Thoracic aorta (tissue), 2 donors: ENCODE measurements at regions not wholly inside any gene's neighbourhood (a gene's known extent, or its start where the extent isn't known, plus 50 kb on each side); places are given as distances from the start of the nearest gene placed in this dataset.
"Not testable (repeated sequence)": the region's sequence is repeated elsewhere in the genome, so short reads cannot be mapped to it uniquely, and the experiment has no call there.

Experiments used
- ATAC-seq: fragments of 150-250 bp; one replicate; pipeline ENCODE4 v1.8.0; 2017; ENCODE audit warnings: low read depth; ENCODE audit not compliant: insufficient number of reproducible peaks, low FRiP score
- DNase-seq: peaks from one replicate; pipeline ENCODE4 v3.0.0-alpha.2; 2020; ENCODE audit warnings: low spot score
- H3K27ac ChIP-seq, 2 donors: fragments of 200-600 bp; sonication (generic); 1 replicate in 1 of 2; 2 replicates in 1 of 2; pipeline ENCODE4 v1.5.1; 2016; ENCODE audit warnings: mild to moderate bottlenecking in 2 of 2, moderate library complexity in 2 of 2
- H3K27me3 ChIP-seq: fragments of 200-600 bp; sonication (generic); replicated peaks from 2 replicates; pipeline ENCODE4 v1.6.0; 2016; ENCODE audit warnings: mild to moderate bottlenecking; ENCODE audit not compliant: insufficient read depth
- H3K36me3 ChIP-seq: fragments of 200-600 bp; sonication (generic); one replicate; pipeline ENCODE4 v1.5.1; 2016
- H3K4me1 ChIP-seq, 2 donors: fragments of 200-600 bp; sonication (generic); 1 replicate in 1 of 2; 2 replicates in 1 of 2; pipeline versions ENCODE4 v1.5.1 to v1.6.0; 2016; ENCODE audit warnings: low read depth in 2 of 2, mild to moderate bottlenecking in 1 of 2; ENCODE audit not compliant: control insufficient read depth in 1 of 2
- H3K4me3 ChIP-seq: fragments of 200-600 bp; sonication (generic); 2 replicates; pipeline ENCODE4 v1.5.1; 2016; ENCODE audit warnings: mild to moderate bottlenecking
- H3K9me3 ChIP-seq: fragments of 200-600 bp; sonication (generic); 2 replicates; pipeline ENCODE4 v1.5.1; 2016
- CTCF ChIP-seq: fragments of 200-600 bp; sonication (generic); IDR thresholded peaks from one replicate; pipeline ENCODE4 v1.5.1; 2019; ENCODE audit warnings: antibody characterized with exemption

DNA sequence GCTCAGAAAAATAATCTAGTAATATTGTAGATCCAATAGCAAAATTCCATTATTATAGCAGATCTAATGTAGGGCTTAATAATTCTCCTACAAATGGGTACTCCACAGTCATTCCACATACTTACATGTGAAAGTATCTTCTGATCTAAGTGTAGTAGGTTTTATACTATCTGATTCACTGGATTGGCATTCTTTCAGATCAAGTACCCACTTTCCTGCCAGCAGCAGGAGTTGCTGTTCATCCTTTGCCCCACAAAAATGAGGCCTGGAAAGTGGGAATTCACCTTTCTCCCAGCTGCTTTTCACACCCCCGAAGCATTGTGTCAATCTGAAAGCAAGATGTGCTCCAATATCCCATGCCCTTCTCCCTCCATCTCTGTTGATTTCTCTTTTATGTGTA lies 77.1 kb upstream of the RXFP1 start:
- Histone ChIP-seq H3K9me3 (no peaks in the 10 kb centered on the region), H3K4me1 (no peaks in the 10 kb centered on the region), H3K27ac (no peak overlapping the region), H3K36me3 (no peaks in the 10 kb centered on the region), H3K27me3 (no peaks in the 10 kb centered on the region), H3K4me3 (no peak overlapping the region)
- no peak for TF ChIP-seq CTCF
- no peak for DNase-seq
- no peak for ATAC-seq

- ATAC-seq (no peak), DNase-seq (no peak)
- no peaks in the 10 kb centered on the region for H3K27me3 ChIP-seq
- no peaks in the 10 kb centered on the region for H3K36me3 ChIP-seq
- H3K4me3 ChIP-seq = no peak overlapping the region
- no peak overlapping the region for H3K27ac ChIP-seq
- TF ChIP-seq CTCF = no peak
- no peaks in the 10 kb centered on the region for H3K4me1 ChIP-seq
- H3K9me3 ChIP-seq = no peaks in the 10 kb centered on the region
These were observed 75.6 kb upstream of the RXFP1 start for GRCh38 chr4:158446106-158446505.

- no peak overlapping the region for H3K4me3 ChIP-seq
- no peak for DNase-seq
- no peaks in the 10 kb centered on the region for H3K9me3 ChIP-seq
- ATAC-seq = no peak
- H3K27me3 ChIP-seq = no peaks in the 10 kb centered on the region
- no peaks in the 10 kb centered on the region for H3K36me3 ChIP-seq
- H3K27ac ChIP-seq = no peak overlapping the region
- no peaks in the 10 kb centered on the region for H3K4me1 ChIP-seq
- TF ChIP-seq CTCF = no peak
These were observed 70.9 kb upstream of the RXFP1 start for GRCh38 chr4:158450741-158451140.

- H3K9me3 ChIP-seq, ATAC-seq, H3K4me3 ChIP-seq, DNase-seq, H3K36me3 ChIP-seq, H3K27ac ChIP-seq, H3K27me3 ChIP-seq, H3K4me1 ChIP-seq: not testable (repeated sequence)
These were observed 69.6 kb upstream of the RXFP1 start for GRCh38 chr4:158452116-158452515.

GRCh38 chr4:158458271-158458895 lies 63.3 kb upstream of the RXFP1 start:
- no peaks in the 10 kb centered on the region for H3K36me3 ChIP-seq
- H3K9me3 ChIP-seq = no peaks in the 10 kb centered on the region
- no peaks in the 10 kb centered on the region for H3K4me1 ChIP-seq
- DNase-seq (no peak), ATAC-seq (no peak)
- no peak for TF ChIP-seq CTCF
- H3K27ac ChIP-seq = no peak overlapping the region
- no peaks in the 10 kb centered on the region for H3K27me3 ChIP-seq
- no peak overlapping the region for H3K4me3 ChIP-seq
